MCF 10A (cell line): ENCODE measurements at regions not wholly inside any gene's neighbourhood (a gene's known extent, or its start where the extent isn't known, plus 50 kb on each side); places are given as distances from the start of the nearest gene placed in this dataset.

Experiments
- BruUV-seq: library from RNA; stranded (reverse); fragments of 400-500 nt; replicated peaks from 2 replicates; lab custom pipeline; 2021; lab: Mats Ljungman, UMichigan
- CTCF ChIA-PET: fragments of 300-600 bp; sonication (Branson Sonifier 250); formaldehyde crosslinking; extraction: SDS; loops from one replicate; lab custom pipeline; 2021; ENCODE audit warnings: antibody characterized with exemption, inconsistent platforms; lab: Yijun Ruan, JAX
- POLR2A ChIA-PET: fragments of 300-600, 350-650 bp; sonication (Branson Sonifier 250); formaldehyde crosslinking; extraction: SDS; loops from one replicate; lab custom pipeline; 2020; ENCODE audit warnings: antibody characterized with exemption, inconsistent platforms; lab: Yijun Ruan, JAX
- DNase-seq: peaks from one replicate; pipeline ENCODE4 v3.0.0-alpha.2; 2018; ENCODE audit not compliant: unreplicated experiment
- H3K27ac Mint-ChIP-seq: one replicate; pipeline ENCODE4 v1.8.0; 2022; ENCODE audit warnings: mild to moderate bottlenecking, low read depth, mixed read lengths; ENCODE audit not compliant: unreplicated experiment
- H3K27me3 Mint-ChIP-seq: one replicate; pipeline ENCODE4 v1.8.0; 2022; ENCODE audit warnings: mixed read lengths; ENCODE audit not compliant: insufficient read depth, unreplicated experiment
- H3K36me3 Mint-ChIP-seq: one replicate; pipeline ENCODE4 v1.8.0; 2022; ENCODE audit warnings: mild to moderate bottlenecking, moderate library complexity, mixed read lengths; ENCODE audit not compliant: insufficient read depth, unreplicated experiment
- H3K4me1 Mint-ChIP-seq: one replicate; pipeline ENCODE4 v1.8.0; 2022; ENCODE audit warnings: mixed read lengths; ENCODE audit not compliant: insufficient read depth, unreplicated experiment
- H3K4me3 Mint-ChIP-seq: one replicate; pipeline ENCODE4 v1.8.0; 2022; ENCODE audit warnings: mild to moderate bottlenecking, moderate library complexity, mixed read lengths; ENCODE audit not compliant: unreplicated experiment
- H3K9me3 Mint-ChIP-seq: one replicate; pipeline ENCODE4 v1.8.0; 2022; ENCODE audit warnings: mixed read lengths; ENCODE audit not compliant: unreplicated experiment
- intact Hi-C: fragments of 100-400 bp; cut with micrococcal nuclease; formaldehyde crosslinking; loops from 2 replicates; pipeline ENCODE4 v1.14.1; 2022
- TF ChIP-seq, protein P1 (sequence below): fragments of 200-600 bp; IDR thresholded peaks from one replicate; pipeline ENCODE4 v1.8.0; 2022; ENCODE audit warnings: antibody characterized with exemption, mild to moderate bottlenecking; ENCODE audit not compliant: unreplicated experiment

DNA sequence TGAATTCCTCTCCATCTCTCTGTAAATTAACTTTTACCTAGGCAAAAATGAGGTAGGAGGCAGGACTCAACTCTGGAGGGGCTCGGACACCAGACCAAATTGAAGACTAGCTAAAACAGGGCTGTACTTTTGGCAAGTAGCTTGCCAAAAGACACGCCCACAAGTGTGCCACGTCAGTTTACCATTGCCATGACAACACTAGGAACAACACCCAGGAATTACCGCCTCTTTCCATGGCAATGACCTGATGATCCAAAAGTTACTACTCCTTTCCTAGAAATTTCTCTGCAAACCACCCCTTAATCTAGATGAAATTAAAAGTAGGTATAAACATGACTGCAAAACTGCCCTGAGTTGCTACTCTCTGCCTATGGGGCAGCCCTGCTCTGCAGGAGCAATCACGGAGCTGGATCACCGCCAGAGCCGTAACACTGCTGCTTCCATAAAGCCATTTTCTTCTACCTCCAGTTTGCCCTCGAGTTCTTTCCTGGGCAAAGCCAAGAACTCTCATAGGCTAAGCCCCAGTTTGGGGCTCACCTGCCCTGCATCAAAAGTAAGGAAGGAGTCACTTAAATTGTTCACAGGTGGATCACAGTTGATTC is 66.0 kb upstream of the FAM136A start:
- Mint-ChIP-seq H3K4me1 (peaks cover 21% of the 10 kb centered on the region), H3K9me3 (peaks cover 7% of the 10 kb centered on the region), H3K27me3 (no peaks in the 10 kb centered on the region), H3K4me3 (no peak overlapping the region), H3K36me3 (no peaks in the 10 kb centered on the region), H3K27ac (peak overlapping the region; percentile 92)
- no TSS peak for BruUV-seq
- CTCF ChIA-PET: no interaction called here
- peak; percentile 73 for DNase-seq
- intact Hi-C loops: no loop called here
- TF ChIP-seq, protein P1, sequence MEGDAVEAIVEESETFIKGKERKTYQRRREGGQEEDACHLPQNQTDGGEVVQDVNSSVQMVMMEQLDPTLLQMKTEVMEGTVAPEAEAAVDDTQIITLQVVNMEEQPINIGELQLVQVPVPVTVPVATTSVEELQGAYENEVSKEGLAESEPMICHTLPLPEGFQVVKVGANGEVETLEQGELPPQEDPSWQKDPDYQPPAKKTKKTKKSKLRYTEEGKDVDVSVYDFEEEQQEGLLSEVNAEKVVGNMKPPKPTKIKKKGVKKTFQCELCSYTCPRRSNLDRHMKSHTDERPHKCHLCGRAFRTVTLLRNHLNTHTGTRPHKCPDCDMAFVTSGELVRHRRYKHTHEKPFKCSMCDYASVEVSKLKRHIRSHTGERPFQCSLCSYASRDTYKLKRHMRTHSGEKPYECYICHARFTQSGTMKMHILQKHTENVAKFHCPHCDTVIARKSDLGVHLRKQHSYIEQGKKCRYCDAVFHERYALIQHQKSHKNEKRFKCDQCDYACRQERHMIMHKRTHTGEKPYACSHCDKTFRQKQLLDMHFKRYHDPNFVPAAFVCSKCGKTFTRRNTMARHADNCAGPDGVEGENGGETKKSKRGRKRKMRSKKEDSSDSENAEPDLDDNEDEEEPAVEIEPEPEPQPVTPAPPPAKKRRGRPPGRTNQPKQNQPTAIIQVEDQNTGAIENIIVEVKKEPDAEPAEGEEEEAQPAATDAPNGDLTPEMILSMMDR: no peak
- POLR2A ChIA-PET: interaction anchor here (0.5 to 1.5 kb wide), 5 partner anchors 20 to 250 kb away, joined by 3 to 5 read pairs (median 3); no protein-coding TSS in a partner anchor

DNA sequence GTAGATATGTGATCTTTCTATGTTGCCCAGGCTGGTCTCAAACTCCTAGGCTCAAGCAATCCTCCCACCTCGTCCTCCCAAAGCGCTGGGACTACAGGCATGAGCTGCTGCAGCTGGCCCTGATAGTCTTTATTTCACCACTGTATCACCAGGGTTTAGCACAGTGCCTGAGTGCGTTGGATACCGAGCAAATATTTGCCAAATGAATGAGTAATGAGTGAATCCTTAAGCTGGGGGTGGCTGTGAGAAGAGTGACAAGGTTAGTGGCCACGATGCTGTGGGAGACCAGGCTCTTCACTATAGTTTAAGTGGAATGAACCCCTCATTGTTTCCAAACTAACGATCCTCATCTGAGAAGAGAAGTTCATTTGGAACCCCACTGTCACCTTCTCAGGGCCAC is 60.8 kb upstream of the FAM136A start:
- Mint-ChIP-seq H3K27me3 (no peaks in the 10 kb centered on the region), H3K27ac (no peak overlapping the region)
- intact Hi-C loops: no loop called here

DNA sequence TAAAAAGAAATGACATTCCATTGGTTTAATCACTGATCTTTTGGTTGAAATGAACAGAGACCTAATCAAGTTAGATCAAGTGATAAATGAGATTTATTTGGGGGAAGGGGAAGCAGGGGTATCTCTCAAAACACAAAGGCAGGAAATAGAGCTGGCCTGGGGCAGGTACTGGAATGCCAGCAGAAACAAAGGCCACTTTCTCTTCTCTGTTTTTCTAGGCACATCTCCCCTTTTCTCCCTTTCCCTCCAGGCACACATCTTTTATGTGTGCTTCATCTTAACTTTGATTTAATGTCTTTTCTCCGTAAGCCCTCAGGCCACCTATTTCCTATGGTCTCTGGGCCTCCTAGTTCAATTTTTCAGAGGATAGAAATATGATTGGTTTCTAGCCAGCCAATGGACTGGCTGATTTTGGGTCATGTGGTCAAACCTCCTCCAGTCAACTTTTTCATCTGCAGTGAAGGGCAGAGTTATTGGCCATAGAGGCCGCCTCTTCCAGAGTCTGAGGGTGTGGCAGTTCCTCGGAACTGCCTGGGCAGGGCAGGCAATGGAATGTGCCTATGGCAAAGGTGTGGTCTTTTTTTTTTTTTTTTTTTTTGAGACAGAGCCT is 58.9 kb upstream of the FAM136A start:
- no peak overlapping the region for H3K4me3 Mint-ChIP-seq
- no peaks in the 10 kb centered on the region for H3K9me3 Mint-ChIP-seq
- no TSS peak for BruUV-seq
- H3K27ac Mint-ChIP-seq: peak overlapping the region; percentile 30
- intact Hi-C loops: no loop called here
- CTCF ChIA-PET: interaction anchor here (1.6 kb wide), 2 partner anchors 20 to 284 kb away, joined by 6 read pairs; no protein-coding TSS in a partner anchor
- H3K27me3 Mint-ChIP-seq: no peaks in the 10 kb centered on the region
- H3K36me3 Mint-ChIP-seq: no peaks in the 10 kb centered on the region
- POLR2A ChIA-PET: no interaction called here
- TF ChIP-seq, protein P1: no peak
- peaks cover 7% of the 10 kb centered on the region for H3K4me1 Mint-ChIP-seq
- no peak for DNase-seq

More for the DNA sequence above, 60.8 kb upstream of the FAM136A start:
- no peaks in the 10 kb centered on the region for H3K9me3 Mint-ChIP-seq
- POLR2A ChIA-PET: no interaction called here
- no peaks in the 10 kb centered on the region for H3K36me3 Mint-ChIP-seq
- TF ChIP-seq, protein P1: no peak
- peaks cover 12% of the 10 kb centered on the region for H3K4me1 Mint-ChIP-seq
- no peak overlapping the region for H3K4me3 Mint-ChIP-seq
- no TSS peak for BruUV-seq
- DNase-seq: no peak
- CTCF ChIA-PET: interaction anchor here (1.6 kb wide), 1 partner anchor 22 kb away, joined by 6 read pairs; no protein-coding TSS in a partner anchor

DNA sequence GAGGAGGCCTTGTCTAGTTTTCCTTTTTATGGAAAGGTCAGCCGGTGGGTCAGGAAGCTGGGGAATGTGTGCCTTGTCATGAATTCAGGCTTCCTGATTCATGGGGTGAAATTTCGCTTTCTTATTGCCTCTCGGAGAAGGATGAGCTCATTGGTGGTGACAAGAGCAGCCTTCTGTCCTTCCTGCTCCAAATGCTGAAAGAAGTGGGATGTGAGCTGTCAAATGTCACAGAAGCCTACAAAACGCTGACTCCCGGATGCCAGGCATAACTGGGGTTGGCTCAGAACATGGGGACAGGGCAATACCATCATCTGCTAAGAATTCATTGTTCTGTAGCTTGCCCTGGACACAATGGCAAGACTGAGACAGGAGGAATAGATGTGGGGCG is 55.8 kb upstream of the FAM136A start:
- no TSS peak for BruUV-seq
- Mint-ChIP-seq H3K27ac (no peak overlapping the region), H3K4me3 (no peak overlapping the region), H3K9me3 (no peaks in the 10 kb centered on the region), H3K27me3 (no peaks in the 10 kb centered on the region), H3K4me1 (peaks cover 19% of the 10 kb centered on the region), H3K36me3 (no peaks in the 10 kb centered on the region)
- no peak for DNase-seq
- ChIA-PET POLR2A (no interaction called here), CTCF (no interaction called here)
- TF ChIP-seq, protein P1: no peak
- intact Hi-C loops: no loop called here
